Nephron (organoid): ENCODE measurements at regions not wholly inside any gene's neighbourhood (a gene's known extent, or its start where the extent isn't known, plus 50 kb on each side); places are given as distances from the start of the nearest gene placed in this dataset.

Source experiments
- H3K27ac Mint-ChIP-seq, 3 experiments: 2 replicates each; pipeline ENCODE4 v1.8.0; 2020; ENCODE audit warnings: mixed read lengths in 3 of 3, mild to moderate bottlenecking in 2 of 3, moderate library complexity in 1 of 3
- H3K27me3 Mint-ChIP-seq: 2 replicates; pipeline ENCODE4 v1.8.0; 2021; ENCODE audit warnings: low read depth, mild to moderate bottlenecking, moderate library complexity, mixed read lengths
- H3K36me3 Mint-ChIP-seq: 2 replicates; pipeline ENCODE4 v1.8.0; 2020; ENCODE audit warnings: low read depth, mixed read lengths
- H3K4me1 Mint-ChIP-seq: 2 replicates; pipeline ENCODE4 v1.8.0; 2020; ENCODE audit warnings: mixed read lengths
- H3K4me3 Mint-ChIP-seq, 3 experiments: 2 replicates each; pipeline ENCODE4 v1.8.0; 2020; ENCODE audit warnings: mild to moderate bottlenecking in 3 of 3, mixed read lengths in 3 of 3, moderate library complexity in 2 of 3
- H3K9me3 Mint-ChIP-seq: 2 replicates; pipeline ENCODE4 v1.8.0; 2020; ENCODE audit warnings: mixed read lengths
- CTCF ChIP-seq, 3 experiments: fragments of 200-600 bp; sonication (generic); IDR thresholded peaks; one replicate each; pipeline ENCODE4 v1.5.0; 2021; ENCODE audit warnings: antibody characterized with exemption in 3 of 3; ENCODE audit not compliant: unreplicated experiment in 3 of 3

DNA sequence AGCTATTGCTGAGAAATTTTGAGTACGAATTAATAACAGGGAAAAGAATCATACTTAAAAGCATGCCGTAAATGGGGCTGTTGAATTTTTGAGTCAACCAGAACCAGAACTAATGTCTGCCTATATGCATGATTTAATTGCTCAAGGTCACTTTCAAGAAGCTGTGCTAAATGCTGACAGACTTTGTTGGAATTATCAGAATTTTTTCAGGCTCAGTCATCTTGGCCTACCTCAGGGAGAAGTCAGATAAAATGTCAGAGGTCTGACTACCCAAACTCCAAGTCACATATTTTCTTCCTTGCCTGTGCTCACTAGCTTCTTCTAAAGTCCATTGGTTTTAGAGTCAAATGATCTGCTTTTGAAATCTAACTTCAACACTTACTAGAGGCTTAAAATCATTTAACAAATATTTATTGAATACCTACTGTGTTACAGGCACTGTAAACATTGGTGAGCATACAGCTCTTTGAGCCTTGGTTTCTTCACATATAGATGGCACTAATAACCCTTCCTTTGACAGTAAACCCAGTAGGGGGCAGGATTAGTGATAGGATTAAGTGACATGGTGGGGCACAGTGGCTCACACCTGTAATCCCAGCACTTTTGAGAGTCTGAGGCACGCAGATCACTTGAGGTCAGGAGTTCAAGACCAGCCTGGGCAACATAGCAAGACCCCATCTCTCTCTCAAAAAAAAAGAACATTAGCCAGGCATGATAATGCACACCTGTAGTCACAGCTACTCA is 121.2 kb upstream of the SLC44A3 start:
- Mint-ChIP-seq H3K4me3 (no peak overlapping the region), H3K36me3 (peaks cover 6% of the 10 kb centered on the region), H3K27ac (peak overlapping the region; percentile 39 to 85 (median 72)), H3K9me3 (peaks cover 5% of the 10 kb centered on the region), H3K27me3 (peaks cover 3% of the 10 kb centered on the region), H3K4me1 (peaks cover 38% of the 10 kb centered on the region)
- TF ChIP-seq CTCF (IDR thresholded peaks at IDR 0.05; ENCODE audit: unreplicated experiment in 3 of 3), result no peak

GRCh38 chr1:94698356-94698755 is 121.8 kb upstream of the SLC44A3 start:
- peaks cover 6% of the 10 kb centered on the region for H3K36me3 Mint-ChIP-seq
- H3K27ac Mint-ChIP-seq, result peak overlapping the region; percentile 39 to 85 (median 72)
- no peak overlapping the region for H3K4me3 Mint-ChIP-seq
- peaks cover 3% of the 10 kb centered on the region for H3K27me3 Mint-ChIP-seq
- TF ChIP-seq CTCF (IDR thresholded peaks at IDR 0.05; ENCODE audit: unreplicated experiment in 3 of 3), result no peak
- peaks cover 5% of the 10 kb centered on the region for H3K9me3 Mint-ChIP-seq
- peaks cover 38% of the 10 kb centered on the region for H3K4me1 Mint-ChIP-seq

DNA sequence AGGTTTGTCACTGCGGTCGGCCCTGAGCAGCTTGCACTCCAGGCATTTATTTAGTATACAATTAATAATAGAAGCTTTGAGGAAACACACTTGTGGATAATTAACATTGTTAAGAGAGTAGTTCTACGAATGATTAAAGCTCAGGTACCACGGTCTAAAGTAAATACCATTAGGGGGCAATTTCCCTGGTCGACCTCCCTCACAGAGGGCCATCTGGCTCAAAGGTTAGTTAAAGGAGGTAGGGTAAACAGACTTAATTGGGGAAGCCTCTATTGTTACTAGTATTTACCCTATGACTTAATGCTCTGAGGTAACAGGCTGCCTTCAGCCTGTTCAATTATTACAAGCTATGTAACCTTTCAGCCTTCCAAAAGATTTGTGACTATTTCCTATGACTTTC is 122.3 kb upstream of the SLC44A3 start:
- H3K36me3 Mint-ChIP-seq, result peaks cover 6% of the 10 kb centered on the region
- peaks cover 3% of the 10 kb centered on the region for H3K27me3 Mint-ChIP-seq
- peaks cover 38% of the 10 kb centered on the region for H3K4me1 Mint-ChIP-seq
- H3K9me3 Mint-ChIP-seq, result peaks cover 5% of the 10 kb centered on the region
- peak overlapping the region; percentile 39 to 85 (median 72) for H3K27ac Mint-ChIP-seq
- H3K4me3 Mint-ChIP-seq, result no peak overlapping the region
- TF ChIP-seq CTCF (IDR thresholded peaks at IDR 0.05; ENCODE audit: unreplicated experiment in 3 of 3), result no peak

- Mint-ChIP-seq H3K36me3 (peaks cover 6% of the 10 kb centered on the region), H3K27ac (no peak overlapping the region), H3K27me3 (peaks cover 3% of the 10 kb centered on the region), H3K4me1 (peaks cover 14% of the 10 kb centered on the region), H3K4me3 (no peak overlapping the region), H3K9me3 (peaks cover 5% of the 10 kb centered on the region)
- TF ChIP-seq CTCF (IDR thresholded peaks at IDR 0.05; ENCODE audit: unreplicated experiment in 3 of 3), result no peak
These were observed 125.8 kb upstream of the SLC44A3 start for GRCh38 chr1:94694226-94694915.

DNA sequence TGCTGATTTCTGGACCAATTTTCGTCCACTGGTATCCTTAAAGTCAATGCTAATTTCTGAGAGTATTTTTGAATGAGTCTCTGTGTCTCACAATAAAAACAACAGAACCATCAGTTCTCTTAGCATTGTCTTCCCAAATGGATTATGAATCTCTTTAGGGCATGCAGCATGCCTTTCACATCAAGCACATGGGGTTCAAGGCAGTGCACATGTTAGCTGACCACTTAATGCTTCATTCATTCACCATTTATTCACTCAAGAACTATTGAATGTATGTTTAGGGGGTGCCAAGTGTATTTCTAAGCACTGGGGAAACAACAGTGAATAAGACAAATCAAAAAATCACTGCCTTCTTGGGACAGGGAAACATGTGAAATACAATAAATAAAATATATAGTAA is 126.7 kb upstream of the SLC44A3 start:
- Mint-ChIP-seq H3K9me3 (peaks cover 5% of the 10 kb centered on the region), H3K36me3 (peaks cover 6% of the 10 kb centered on the region), H3K4me1 (peaks cover 10% of the 10 kb centered on the region), H3K27ac (no peak overlapping the region), H3K4me3 (no peak overlapping the region), H3K27me3 (peaks cover 3% of the 10 kb centered on the region)
- no peak for TF ChIP-seq CTCF (IDR thresholded peaks at IDR 0.05; ENCODE audit: unreplicated experiment in 3 of 3)
